UCSD-AML1 (cell line): ENCODE measurements at regions not wholly inside any gene's neighbourhood (a gene's known extent, or its start where the extent isn't known, plus 50 kb on each side); places are given as distances from the start of the nearest gene placed in this dataset.
"Not testable (repeated sequence)": the region's sequence is repeated elsewhere in the genome, so short reads cannot be mapped to it uniquely, and the experiment has no call there.

Experiments
- DNase-seq: peaks from one replicate; lab custom pipeline; 2025; ENCODE audit not compliant: unreplicated experiment; lab: John Stamatoyannopoulos, UW

GRCh38 chr12:127987199-127987901 is 279.6 kb upstream of the TMEM132C start:
- DNase-seq: no peak

- DNase-seq: no peak
These were observed 275.5 kb upstream of the TMEM132C start for GRCh38 chr12:127991485-127991884.

GRCh38 chr12:127998988-127999387 is 268.0 kb upstream of the TMEM132C start:
- no peak for DNase-seq

GRCh38 chr12:128004383-128004938 is 262.5 kb upstream of the TMEM132C start:
- DNase-seq: no peak

- DNase-seq: no peak
These were observed 259.7 kb upstream of the TMEM132C start for GRCh38 chr12:128007250-128007649.

GRCh38 chr12:128008341-128008740 is 258.6 kb upstream of the TMEM132C start:
- no peak for DNase-seq

GRCh38 chr12:128009108-128009507 is 257.9 kb upstream of the TMEM132C start:
- no peak for DNase-seq

- no peak for DNase-seq
These were observed 254.9 kb upstream of the TMEM132C start for GRCh38 chr12:128012110-128012509.

- DNase-seq: no peak
These were observed 251.7 kb upstream of the TMEM132C start for GRCh38 chr12:128015276-128015675.

GRCh38 chr12:128018067-128018466 is 248.9 kb upstream of the TMEM132C start:
- no peak for DNase-seq

- no peak for DNase-seq
These were observed 246.9 kb upstream of the TMEM132C start for GRCh38 chr12:128019996-128020544.

- DNase-seq: no peak
These were observed 245.4 kb upstream of the TMEM132C start for GRCh38 chr12:128021561-128021960.

GRCh38 chr12:128025589-128026245 is 241.3 kb upstream of the TMEM132C start:
- no peak for DNase-seq

GRCh38 chr12:128026696-128027574 is 240.0 kb upstream of the TMEM132C start:
- DNase-seq: no peak

- no peak for DNase-seq
These were observed 233.5 kb upstream of the TMEM132C start for GRCh38 chr12:128033473-128033872.

GRCh38 chr12:128040971-128041370 is 226.0 kb upstream of the TMEM132C start:
- no peak for DNase-seq

- DNase-seq: not testable (repeated sequence)
These were observed 224.7 kb upstream of the TMEM132C start for GRCh38 chr12:128042283-128042682.

GRCh38 chr12:128042825-128043224 is 224.1 kb upstream of the TMEM132C start:
- no peak for DNase-seq

- DNase-seq: no peak
These were observed 223.7 kb upstream of the TMEM132C start for GRCh38 chr12:128043317-128043716.

GRCh38 chr12:128047266-128048060 is 219.5 kb upstream of the TMEM132C start:
- DNase-seq: no peak
